ENCODE measurements at regions not wholly inside any gene's neighbourhood (a gene's known extent, or its start where the extent isn't known, plus 50 kb on each side); places are given as distances from the start of the nearest gene placed in this dataset.

GRCh38 chr15:95887666-95888390 is 442.7 kb upstream of the NR2F2 start:
- Histone ChIP-seq H3K36me3 (no peaks in the 10 kb centered on the region), H3K9me3 (no peaks in the 10 kb centered on the region), H3K4me3 (no peak overlapping the region), H3K27me3 (no peaks in the 10 kb centered on the region)
- DNase-seq, result no peak

DNA sequence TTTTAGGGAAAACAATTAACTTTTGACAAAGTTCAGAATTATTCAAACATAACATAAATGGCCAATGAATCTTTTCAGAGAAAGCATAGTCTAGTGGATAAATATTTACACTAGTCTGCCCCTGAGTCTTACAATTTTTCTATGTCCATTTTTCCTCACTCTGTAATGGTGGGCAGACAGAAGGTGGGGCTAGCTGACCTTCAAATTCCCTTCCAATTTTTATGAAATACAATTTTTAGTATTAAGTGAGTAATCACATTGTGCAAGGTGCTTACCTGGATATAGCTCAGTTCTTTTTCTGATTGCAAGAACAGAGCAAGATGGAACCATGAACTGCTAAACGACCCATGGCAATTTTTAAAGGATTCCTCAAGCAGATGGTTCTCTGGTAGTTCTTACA is 441.7 kb upstream of the NR2F2 start:
- no peaks in the 10 kb centered on the region for H3K9me3 ChIP-seq
- no peak overlapping the region for H3K4me3 ChIP-seq
- H3K36me3 ChIP-seq, result no peaks in the 10 kb centered on the region
- H3K27me3 ChIP-seq, result no peaks in the 10 kb centered on the region
- DNase-seq, result no peak

GRCh38 chr15:95894407-95894956 is 436.0 kb upstream of the NR2F2 start:
- H3K4me3 ChIP-seq, result no peak overlapping the region
- H3K9me3 ChIP-seq, result no peaks in the 10 kb centered on the region
- H3K36me3 ChIP-seq, result no peaks in the 10 kb centered on the region
- no peak for DNase-seq
- no peaks in the 10 kb centered on the region for H3K27me3 ChIP-seq

DNA sequence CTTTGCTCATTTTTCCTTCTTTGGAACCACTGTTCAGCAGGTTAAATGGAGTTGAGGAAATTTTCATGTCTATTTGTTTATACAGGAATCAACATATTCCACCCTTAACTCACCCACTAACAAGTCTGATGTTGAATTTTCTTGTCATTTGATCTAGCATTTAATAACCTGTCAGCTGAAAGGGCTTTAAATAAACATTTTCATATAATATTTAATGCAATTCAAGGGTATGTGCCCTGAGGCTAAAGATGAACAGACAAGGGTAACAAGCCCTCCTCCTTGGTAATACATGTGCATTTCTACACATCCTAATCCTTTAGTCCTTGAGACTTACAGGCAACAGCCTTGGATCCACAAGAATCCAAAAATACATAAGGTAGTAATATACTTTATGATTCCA is 435.0 kb upstream of the NR2F2 start:
- Histone ChIP-seq H3K36me3 (no peaks in the 10 kb centered on the region), H3K4me3 (no peak overlapping the region), H3K27me3 (no peaks in the 10 kb centered on the region), H3K9me3 (no peaks in the 10 kb centered on the region)
- DNase-seq, result no peak

GRCh38 chr15:95897651-95898050 is 432.8 kb upstream of the NR2F2 start:
- no peak for DNase-seq
- no peak overlapping the region for H3K4me3 ChIP-seq
- H3K36me3 ChIP-seq, result no peaks in the 10 kb centered on the region
- no peaks in the 10 kb centered on the region for H3K9me3 ChIP-seq
- H3K27me3 ChIP-seq, result no peaks in the 10 kb centered on the region

GRCh38 chr15:95898761-95899160 is 431.7 kb upstream of the NR2F2 start:
- Histone ChIP-seq H3K9me3 (no peaks in the 10 kb centered on the region), H3K27me3 (no peaks in the 10 kb centered on the region), H3K4me3 (no peak overlapping the region), H3K36me3 (no peaks in the 10 kb centered on the region)
- DNase-seq, result no peak

GRCh38 chr15:95901271-95901670 is 429.2 kb upstream of the NR2F2 start:
- DNase-seq, result no peak
- Histone ChIP-seq H3K4me3 (no peak overlapping the region), H3K9me3 (no peaks in the 10 kb centered on the region), H3K27me3 (no peaks in the 10 kb centered on the region), H3K36me3 (no peaks in the 10 kb centered on the region)

DNA sequence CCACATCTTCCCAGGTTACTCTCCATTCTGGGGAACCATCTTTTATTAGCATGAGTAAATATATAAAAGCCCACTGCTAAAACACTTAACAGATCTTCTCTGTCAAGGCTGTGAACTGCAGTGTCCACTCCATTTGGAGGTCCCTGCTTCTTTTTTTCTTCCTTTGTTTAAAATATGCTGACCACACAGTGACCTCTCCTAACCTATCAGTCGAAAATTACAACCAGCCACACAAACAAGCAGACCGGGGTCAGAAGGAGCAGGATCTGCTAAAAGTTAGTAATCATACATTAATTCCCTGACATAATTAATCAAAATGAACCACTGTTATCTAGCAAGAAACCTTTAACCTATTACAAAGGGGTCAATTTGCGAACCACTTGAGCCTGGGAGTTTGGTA is 427.9 kb upstream of the NR2F2 start:
- no peaks in the 10 kb centered on the region for H3K9me3 ChIP-seq
- no peaks in the 10 kb centered on the region for H3K36me3 ChIP-seq
- DNase-seq, result no peak

GRCh38 chr15:95903352-95903751 is 427.1 kb upstream of the NR2F2 start:
- no peaks in the 10 kb centered on the region for H3K36me3 ChIP-seq
- no peak overlapping the region for H3K4me3 ChIP-seq
- DNase-seq, result no peak
- no peaks in the 10 kb centered on the region for H3K27me3 ChIP-seq
- no peaks in the 10 kb centered on the region for H3K9me3 ChIP-seq

More for the DNA sequence above, 427.9 kb upstream of the NR2F2 start:
- no peaks in the 10 kb centered on the region for H3K27me3 ChIP-seq
- no peak overlapping the region for H3K4me3 ChIP-seq

DNA sequence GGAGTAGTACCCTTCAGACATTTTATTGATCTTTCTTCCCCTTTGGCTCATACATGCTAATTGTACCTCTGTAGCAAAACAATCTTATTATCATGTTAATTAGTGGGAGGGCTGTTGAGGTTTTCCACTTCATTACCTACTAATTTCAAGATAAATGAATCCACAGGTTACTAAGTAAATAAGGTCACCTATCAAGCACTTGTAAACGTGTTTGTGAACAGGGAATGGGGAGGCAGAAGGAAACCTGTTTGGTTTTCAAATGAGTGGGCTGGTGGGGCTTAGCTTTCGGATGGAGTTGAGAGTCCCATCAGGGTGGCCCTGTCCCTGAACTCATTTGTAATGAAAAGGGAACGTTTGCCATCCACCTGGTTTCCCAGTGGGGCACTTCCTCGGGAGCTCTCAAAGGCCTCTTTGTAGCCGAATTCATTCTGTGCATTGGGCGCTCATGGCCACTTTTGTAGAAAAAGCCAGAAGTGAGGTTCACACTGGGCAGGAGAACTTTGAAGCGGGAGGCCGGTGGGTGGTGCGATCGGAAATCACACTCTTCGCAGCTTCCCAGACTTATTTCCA is 419.8 kb upstream of the NR2F2 start:
- Histone ChIP-seq H3K27me3 (no peaks in the 10 kb centered on the region), H3K9me3 (no peaks in the 10 kb centered on the region), H3K4me3 (no peak overlapping the region), H3K36me3 (no peaks in the 10 kb centered on the region)
- DNase-seq, result no peak

GRCh38 chr15:95911570-95912279 is 418.8 kb upstream of the NR2F2 start:
- no peaks in the 10 kb centered on the region for H3K36me3 ChIP-seq
- H3K27me3 ChIP-seq, result no peaks in the 10 kb centered on the region
- no peak for DNase-seq
- no peaks in the 10 kb centered on the region for H3K9me3 ChIP-seq
- H3K4me3 ChIP-seq, result no peak overlapping the region

GRCh38 chr15:95912280-95912625 is 418.2 kb upstream of the NR2F2 start:
- no peaks in the 10 kb centered on the region for H3K27me3 ChIP-seq
- no peaks in the 10 kb centered on the region for H3K36me3 ChIP-seq
- no peaks in the 10 kb centered on the region for H3K9me3 ChIP-seq
- no peak overlapping the region for H3K4me3 ChIP-seq
- DNase-seq, result no peak

GRCh38 chr15:95912728-95913127 is 417.8 kb upstream of the NR2F2 start:
- no peaks in the 10 kb centered on the region for H3K36me3 ChIP-seq
- DNase-seq, result no peak
- no peaks in the 10 kb centered on the region for H3K9me3 ChIP-seq
- H3K4me3 ChIP-seq, result no peak overlapping the region
- no peaks in the 10 kb centered on the region for H3K27me3 ChIP-seq

- no peaks in the 10 kb centered on the region for H3K9me3 ChIP-seq
- H3K27me3 ChIP-seq, result no peaks in the 10 kb centered on the region
- H3K4me3 ChIP-seq, result no peak overlapping the region
- DNase-seq, result no peak
- no peaks in the 10 kb centered on the region for H3K36me3 ChIP-seq
These were observed 413.9 kb upstream of the NR2F2 start for GRCh38 chr15:95916568-95916967.

GRCh38 chr15:95918525-95918924 is 412.0 kb upstream of the NR2F2 start:
- no peak for DNase-seq
- no peak overlapping the region for H3K4me3 ChIP-seq
- no peaks in the 10 kb centered on the region for H3K27me3 ChIP-seq
- no peaks in the 10 kb centered on the region for H3K36me3 ChIP-seq
- no peaks in the 10 kb centered on the region for H3K9me3 ChIP-seq

GRCh38 chr15:95919460-95919859 is 411.0 kb upstream of the NR2F2 start:
- Histone ChIP-seq H3K4me3 (no peak overlapping the region), H3K36me3 (no peaks in the 10 kb centered on the region), H3K9me3 (no peaks in the 10 kb centered on the region), H3K27me3 (no peaks in the 10 kb centered on the region)
- DNase-seq, result no peak

GRCh38 chr15:95921404-95921803 is 409.1 kb upstream of the NR2F2 start:
- no peaks in the 10 kb centered on the region for H3K9me3 ChIP-seq
- no peaks in the 10 kb centered on the region for H3K36me3 ChIP-seq
- H3K4me3 ChIP-seq, result no peak overlapping the region
- no peaks in the 10 kb centered on the region for H3K27me3 ChIP-seq
- DNase-seq, result no peak

GRCh38 chr15:95922431-95922830 is 408.1 kb upstream of the NR2F2 start:
- Histone ChIP-seq H3K9me3 (no peaks in the 10 kb centered on the region), H3K4me3 (no peak overlapping the region), H3K27me3 (no peaks in the 10 kb centered on the region), H3K36me3 (no peaks in the 10 kb centered on the region)
- DNase-seq, result no peak
